ENCODE measurements at regions not wholly inside any gene's neighbourhood (a gene's known extent, or its start where the extent isn't known, plus 50 kb on each side); places are given as distances from the start of the nearest gene placed in this dataset.

DNA sequence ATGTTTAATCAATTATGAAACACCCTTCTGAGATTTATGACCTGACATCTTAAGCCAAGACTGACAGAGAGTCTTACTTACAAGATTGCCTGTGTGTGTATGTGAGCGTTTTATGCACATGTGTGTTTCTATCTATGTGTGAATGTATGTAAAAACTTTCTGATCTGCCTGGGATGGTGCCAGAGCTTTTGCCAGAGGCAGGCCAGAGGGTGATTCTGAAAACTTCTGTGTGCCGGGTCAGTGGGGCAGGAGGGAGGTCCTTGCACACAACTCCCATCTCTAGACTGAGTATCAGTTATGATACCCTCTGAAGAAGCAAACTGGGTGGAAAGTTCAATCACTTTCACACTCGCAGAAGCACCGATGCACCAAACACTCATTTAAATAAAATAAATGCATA lies 335.0 kb upstream of the NT5C1B start:
- DNase-seq = no peak

GRCh38 chr2:18922276-18922675 lies 332.9 kb upstream of the NT5C1B start:
- DNase-seq = no peak

- DNase-seq = no peak
Observed at GRCh38 chr2:18918280-18918679, 328.9 kb upstream of the NT5C1B start.

DNA sequence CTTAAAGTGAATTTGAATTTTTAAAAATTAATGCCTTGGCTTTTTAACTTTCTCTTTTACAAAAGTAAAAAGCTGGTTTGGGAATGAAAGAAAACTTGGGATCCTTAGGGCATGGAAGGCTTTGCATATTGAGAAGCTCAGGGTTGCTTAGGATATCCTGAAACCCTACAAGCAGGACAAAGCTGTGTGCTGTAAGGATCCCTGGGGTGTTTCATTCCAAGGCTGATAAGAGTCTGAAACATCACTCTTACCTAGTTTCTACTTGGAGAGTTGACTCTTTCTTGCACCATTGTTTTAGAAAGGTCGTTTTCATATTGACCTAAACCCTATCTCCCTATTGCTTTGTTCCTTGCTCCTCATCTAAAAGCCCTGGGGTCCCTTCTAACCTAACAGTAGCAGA lies 325.9 kb upstream of the NT5C1B start:
- no peak for DNase-seq

DNA sequence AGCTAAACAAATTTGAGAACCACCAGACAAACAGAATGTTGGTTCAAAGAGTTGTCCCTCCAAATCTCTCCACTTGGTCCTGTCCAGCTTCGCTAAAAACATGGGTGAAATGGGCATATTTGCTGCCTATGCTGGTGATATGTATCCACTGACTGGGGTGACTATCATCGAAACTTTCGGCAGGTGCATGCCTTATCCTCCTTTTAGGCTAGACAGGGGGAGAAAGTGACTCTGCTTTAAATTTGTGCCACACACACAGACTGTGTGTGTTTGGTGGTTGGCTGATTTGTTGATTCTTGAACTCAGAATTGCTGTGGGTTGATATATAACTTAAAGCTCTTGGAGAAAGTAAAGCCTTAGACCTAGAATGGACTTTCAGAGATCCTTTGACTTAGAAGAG lies 324.1 kb upstream of the NT5C1B start:
- DNase-seq = no peak

GRCh38 chr2:18912225-18912888 lies 323.0 kb upstream of the NT5C1B start:
- DNase-seq = no peak

- no peak for DNase-seq
Observed at GRCh38 chr2:18911416-18911815, 322.0 kb upstream of the NT5C1B start.

DNA sequence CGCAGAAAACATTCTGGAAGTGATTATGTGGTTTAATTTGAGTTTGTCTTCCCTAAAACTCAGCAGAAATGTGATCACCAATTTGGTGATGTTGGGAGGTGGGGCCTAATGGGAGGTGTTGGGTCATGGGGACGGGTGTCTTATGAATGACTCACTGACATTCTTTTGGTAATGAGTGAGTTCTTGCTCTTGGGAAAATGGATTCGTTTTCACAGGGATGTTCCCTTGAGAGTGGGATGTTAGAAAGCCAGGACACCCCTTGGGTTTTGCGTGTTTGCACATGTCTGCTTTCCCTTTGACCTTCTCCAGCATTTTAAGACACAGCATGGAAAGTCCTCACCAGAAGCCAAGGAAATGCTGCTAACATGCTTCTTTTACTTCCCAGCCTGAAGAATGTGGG lies 321.5 kb upstream of the NT5C1B start:
- DNase-seq = no peak

DNA sequence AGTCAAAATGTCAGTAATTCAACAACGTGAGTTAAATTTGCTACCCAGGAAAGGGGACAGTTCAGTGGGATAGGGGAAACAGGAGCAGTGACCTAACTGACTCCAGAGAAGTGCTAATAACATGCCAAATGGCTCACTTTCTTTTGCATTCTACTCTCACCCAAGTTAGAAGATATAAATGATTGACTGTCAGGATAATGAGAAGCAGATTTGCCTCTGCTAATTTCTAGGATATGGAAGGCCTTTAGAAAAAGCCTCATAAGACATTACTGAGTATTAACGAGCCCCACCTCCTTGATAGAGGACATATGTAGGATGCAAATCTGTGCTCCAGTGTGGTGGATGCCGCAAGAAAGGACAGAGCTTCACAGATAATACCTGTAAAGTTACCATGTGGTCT lies 318.6 kb upstream of the NT5C1B start:
- no peak for DNase-seq

DNA sequence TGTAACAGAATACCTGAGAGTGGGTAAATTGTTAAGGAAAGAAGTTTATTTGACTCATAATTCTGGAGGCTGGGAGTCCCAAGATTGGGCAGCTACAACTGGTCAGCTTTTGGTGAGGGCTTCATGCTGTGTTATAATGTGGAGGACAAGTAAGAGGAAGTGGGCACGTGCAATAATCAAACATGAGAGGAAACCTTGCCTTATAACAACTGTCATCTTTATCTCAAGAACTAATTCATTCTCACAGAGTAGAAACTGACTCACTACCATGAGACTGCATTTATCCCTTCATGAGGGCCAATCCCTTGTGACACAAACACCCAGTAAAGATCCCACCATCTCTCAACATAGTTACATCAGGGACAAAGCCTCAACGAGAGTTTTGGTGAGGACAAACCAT lies 318.1 kb upstream of the NT5C1B start:
- DNase-seq = no peak

GRCh38 chr2:18903750-18904149 lies 314.4 kb upstream of the NT5C1B start:
- DNase-seq = no peak

DNA sequence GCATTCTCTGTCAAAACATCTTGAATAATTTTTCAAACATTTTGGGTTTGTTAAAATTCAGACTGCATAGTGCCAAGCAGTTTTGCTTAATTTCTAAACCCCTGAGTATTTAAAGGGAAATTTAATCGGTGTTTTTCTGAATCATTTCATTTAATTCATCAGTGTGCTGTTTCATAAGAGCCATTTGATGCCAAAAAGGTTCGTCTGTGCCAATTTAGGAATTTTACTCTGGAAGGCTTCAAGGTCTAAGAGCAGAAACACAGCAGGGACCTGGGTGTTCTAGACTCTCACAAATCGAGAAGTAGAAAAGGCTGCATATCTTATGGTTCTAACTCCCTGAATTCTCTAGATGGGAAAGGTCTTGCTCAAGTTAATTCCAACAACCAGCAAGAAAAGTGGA lies 311.9 kb upstream of the NT5C1B start:
- no peak for DNase-seq

- DNase-seq = no peak
Observed at GRCh38 chr2:18900691-18901141, 311.3 kb upstream of the NT5C1B start.

DNA sequence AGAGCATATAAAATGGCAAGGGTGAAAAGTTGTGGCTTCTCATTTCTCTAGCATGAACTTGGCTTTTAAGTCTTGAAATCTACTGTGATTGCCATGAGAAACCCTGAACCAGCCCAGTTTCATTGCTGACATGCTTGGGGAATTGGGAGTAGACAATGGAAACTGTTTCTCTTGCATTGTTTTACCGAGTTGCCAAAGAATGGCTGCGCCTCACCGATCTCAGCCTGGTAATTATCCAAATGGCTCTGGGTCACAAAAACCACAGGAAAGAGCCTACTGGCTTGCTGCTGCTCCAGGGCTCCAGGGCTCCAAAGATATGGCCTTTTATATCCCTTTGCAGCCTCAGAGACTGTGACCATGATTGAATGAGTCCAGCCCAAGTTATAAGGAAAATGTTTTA lies 310.4 kb upstream of the NT5C1B start:
- DNase-seq = no peak

DNA sequence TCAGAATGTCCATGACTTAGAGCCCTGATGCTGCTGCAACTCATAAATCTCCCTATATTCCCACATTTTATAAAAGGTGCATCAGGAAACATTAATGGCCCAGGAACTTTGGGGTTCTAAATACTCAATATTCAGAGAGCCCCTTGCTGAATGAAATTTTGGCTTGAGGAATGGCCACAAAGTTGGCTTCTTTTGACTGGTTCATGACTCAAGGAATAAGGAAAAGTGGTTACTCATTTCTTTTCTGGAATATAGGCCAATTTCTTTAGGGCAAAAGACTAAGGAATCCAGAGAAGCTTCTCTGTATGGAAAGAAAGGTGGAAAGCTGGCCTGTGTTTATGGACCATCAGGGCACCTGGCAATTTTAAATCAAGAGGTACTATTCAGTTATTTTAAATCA lies 308.9 kb upstream of the NT5C1B start:
- DNase-seq = no peak

- DNase-seq = no peak
Observed at GRCh38 chr2:18896125-18896764, 306.9 kb upstream of the NT5C1B start.

GRCh38 chr2:18891600-18892345 lies 302.4 kb upstream of the NT5C1B start:
- DNase-seq = no peak

- no peak for DNase-seq
Observed at GRCh38 chr2:18889565-18890332, 300.4 kb upstream of the NT5C1B start.

- DNase-seq = no peak
Observed at GRCh38 chr2:18885457-18885856, 296.1 kb upstream of the NT5C1B start.

- DNase-seq = no peak
Observed at GRCh38 chr2:18883616-18884456, 294.5 kb upstream of the NT5C1B start.

GRCh38 chr2:18871430-18871829 lies 282.1 kb upstream of the NT5C1B start:
- DNase-seq = no peak

- DNase-seq = no peak
Observed at GRCh38 chr2:18870307-18870706, 280.9 kb upstream of the NT5C1B start.
